Trophoblast cell (in vitro differentiated cells and primary cell): ENCODE measurements at regions not wholly inside any gene's neighbourhood (a gene's known extent, or its start where the extent isn't known, plus 50 kb on each side); places are given as distances from the start of the nearest gene placed in this dataset.

Experiments
- DNase-seq, 2 donors: peaks; one replicate each; pipeline ENCODE4 v3.0.0-alpha.2; 2016
- H2AFZ ChIP-seq: 2 replicates; pipeline ENCODE4 v1.6.1; 2013; ENCODE audit warnings: low read length, moderate library complexity, mild to moderate bottlenecking; ENCODE audit not compliant: insufficient read depth, poor library complexity
- H2AK5ac ChIP-seq: 2 replicates; pipeline ENCODE4 v1.6.1; 2013; ENCODE audit warnings: mild to moderate bottlenecking, low read length
- H2BK120ac ChIP-seq: 2 replicates; pipeline ENCODE4 v1.6.1; 2013; ENCODE audit warnings: low read length, mild to moderate bottlenecking, moderate library complexity; ENCODE audit not compliant: insufficient read depth, poor library complexity
- H2BK12ac ChIP-seq: 2 replicates; pipeline ENCODE4 v1.6.1; 2013; ENCODE audit warnings: mild to moderate bottlenecking, low read length, moderate library complexity
- H2BK5ac ChIP-seq: 2 replicates; pipeline ENCODE4 v1.6.1; 2013; ENCODE audit warnings: low read length, low read depth, moderate library complexity, mild to moderate bottlenecking; ENCODE audit not compliant: poor library complexity
- H3K14ac ChIP-seq: 2 replicates; pipeline ENCODE4 v1.6.1; 2013; ENCODE audit warnings: mild to moderate bottlenecking, low read length
- H3K18ac ChIP-seq: 2 replicates; pipeline ENCODE4 v1.6.1; 2013; ENCODE audit warnings: mild to moderate bottlenecking, low read length
- H3K23ac ChIP-seq: 2 replicates; pipeline ENCODE4 v1.6.1; 2013; ENCODE audit warnings: low read length
- H3K27ac ChIP-seq: 2 replicates; pipeline ENCODE4 v1.5.1; 2013; ENCODE audit warnings: low read depth, mild to moderate bottlenecking, inconsistent platforms, low read length, moderate library complexity
- H3K27me3 ChIP-seq: 2 replicates; pipeline ENCODE4 v1.6.1; 2013; ENCODE audit warnings: inconsistent platforms, mild to moderate bottlenecking, low read length, moderate library complexity; ENCODE audit not compliant: insufficient read depth
- H3K36me3 ChIP-seq, 2 experiments: 1 replicate in 1 of 2; 2 replicates in 1 of 2; pipeline ENCODE4 v1.6.1; 2013; ENCODE audit warnings: low read length in 2 of 2, mild to moderate bottlenecking in 2 of 2, moderate library complexity in 1 of 2; ENCODE audit not compliant: insufficient read depth in 2 of 2, control insufficient read depth in 1 of 2
- H3K4ac ChIP-seq: 2 replicates; pipeline ENCODE4 v1.6.1; 2013; ENCODE audit warnings: low read depth, mild to moderate bottlenecking, low read length, moderate library complexity
- H3K4me1 ChIP-seq, 2 experiments: 1 replicate in 1 of 2; 2 replicates in 1 of 2; pipeline ENCODE4 v1.6.1; 2013; ENCODE audit warnings: low read length in 2 of 2, mild to moderate bottlenecking in 2 of 2, moderate library complexity in 1 of 2; ENCODE audit not compliant: insufficient read depth in 2 of 2, control insufficient read depth in 1 of 2
- H3K4me2 ChIP-seq: 2 replicates; pipeline ENCODE4 v1.6.1; 2013; ENCODE audit warnings: inconsistent platforms, mild to moderate bottlenecking, low read length, moderate library complexity
- H3K4me3 ChIP-seq: 2 replicates; pipeline ENCODE4 v1.5.1; 2013; ENCODE audit warnings: mild to moderate bottlenecking, low read depth, low read length, inconsistent platforms
- H3K79me1 ChIP-seq: one replicate; pipeline ENCODE4 v1.6.1; 2013; ENCODE audit warnings: low read length
- H3K79me2 ChIP-seq: 2 replicates; pipeline ENCODE4 v1.6.1; 2013; ENCODE audit warnings: low read length, mild to moderate bottlenecking; ENCODE audit not compliant: control insufficient read depth, insufficient read depth, poor library complexity
- H3K9ac ChIP-seq: 2 replicates; pipeline ENCODE4 v1.6.1; 2013; ENCODE audit warnings: mild to moderate bottlenecking, low read length
- H3K9me3 ChIP-seq: 2 replicates; pipeline ENCODE4 v1.6.1; 2013; ENCODE audit warnings: low read depth, mild to moderate bottlenecking, control low read depth, inconsistent platforms, low read length; ENCODE audit not compliant: insufficient read depth
- H4K12ac ChIP-seq: 2 replicates; pipeline ENCODE4 v1.6.1; 2013; ENCODE audit warnings: low read depth, mild to moderate bottlenecking, low read length, moderate library complexity
- H4K8ac ChIP-seq: 2 replicates; pipeline ENCODE4 v1.6.1; 2013; ENCODE audit warnings: low read depth, mild to moderate bottlenecking, low read length, moderate library complexity
- H4K91ac ChIP-seq: one replicate; pipeline ENCODE4 v1.6.1; 2013; ENCODE audit warnings: low read depth, mild to moderate bottlenecking, low read length, moderate library complexity
- WGBS: extraction: QIAGEN DNeasy Blood & Tissue Kit; methylation state at CpG from one replicate; pipeline ENCODE4 v1.1.7; 2013; ENCODE audit warnings: missing lambda C conversion rate; ENCODE audit not compliant: insufficient read length, insufficient coverage; ENCODE audit errors: extremely low coverage; 5-methylcytosine and 5-hydroxymethylcytosine counted together

- peaks cover 16% of the 10 kb centered on the region for H3K9me3 ChIP-seq
- no peak overlapping the region for H2BK120ac ChIP-seq
- H2AFZ ChIP-seq = no peak overlapping the region
- H3K4ac ChIP-seq = no peak overlapping the region
- no peak for DNase-seq
- H3K9ac ChIP-seq = no peak overlapping the region
- H3K27ac ChIP-seq = no peak overlapping the region
- H3K36me3 ChIP-seq = no peaks in the 10 kb centered on the region
- H4K8ac ChIP-seq = no peak overlapping the region
- no peaks in the 10 kb centered on the region for H3K79me1 ChIP-seq
- no peak overlapping the region for H3K14ac ChIP-seq
- H3K18ac ChIP-seq = no peak overlapping the region
- peaks cover 31% of the 10 kb centered on the region for H3K27me3 ChIP-seq
- H3K79me2 ChIP-seq = no peaks in the 10 kb centered on the region
- H3K4me3 ChIP-seq = no peak overlapping the region
- H3K4me1 ChIP-seq = peaks cover 3 to 6% of the 10 kb centered on the region in 2 experiments
- no peak overlapping the region for H4K91ac ChIP-seq
- WGBS = no CpG with 5 or more reads among the region's 3 CpGs
- H3K23ac ChIP-seq = no peak overlapping the region
- H2BK12ac ChIP-seq = no peak overlapping the region
- H4K12ac ChIP-seq = no peak overlapping the region
- H2AK5ac ChIP-seq = no peak overlapping the region
- H3K4me2 ChIP-seq = no peak overlapping the region
- H2BK5ac ChIP-seq = no peak overlapping the region
Measured at GRCh38 chr15:31481142-31481541, 154.5 kb downstream of the KLF13 start.

- Histone ChIP-seq H4K8ac (no peak overlapping the region), H2BK5ac (no peak overlapping the region), H3K27ac (no peak overlapping the region), H2AFZ (no peak overlapping the region), H3K23ac (no peak overlapping the region), H3K79me1 (no peaks in the 10 kb centered on the region), H3K9ac (no peak overlapping the region), H2BK120ac (no peak overlapping the region), H2BK12ac (no peak overlapping the region), H3K4me3 (no peak overlapping the region), H3K14ac (no peak overlapping the region), H3K4me2 (no peak overlapping the region), H3K36me3 (no peaks in the 10 kb centered on the region), H3K79me2 (no peaks in the 10 kb centered on the region), H3K27me3 (peaks cover 31% of the 10 kb centered on the region), H4K12ac (no peak overlapping the region), H3K4ac (no peak overlapping the region), H3K18ac (no peak overlapping the region), H4K91ac (no peak overlapping the region), H3K9me3 (peaks cover 16% of the 10 kb centered on the region), H3K4me1 (peaks cover 3 to 6% of the 10 kb centered on the region in 2 experiments), H2AK5ac (no peak overlapping the region)
- WGBS = no CpG with 5 or more reads among the region's 38 CpGs
- no peak for DNase-seq
Measured at GRCh38 chr15:31482122-31482922, 155.7 kb downstream of the KLF13 start.

GRCh38 chr15:31483053-31483985 lies 156.7 kb downstream of the KLF13 start:
- no peak overlapping the region for H3K9ac ChIP-seq
- H3K27me3 ChIP-seq = peaks cover 31% of the 10 kb centered on the region
- no peak overlapping the region for H4K12ac ChIP-seq
- no peak overlapping the region for H3K4ac ChIP-seq
- no peak overlapping the region for H3K27ac ChIP-seq
- H2BK5ac ChIP-seq = no peak overlapping the region
- H2BK120ac ChIP-seq = no peak overlapping the region
- H3K4me2 ChIP-seq = peak overlapping the region; percentile 68
- H2AFZ ChIP-seq = no peak overlapping the region
- no peaks in the 10 kb centered on the region for H3K79me1 ChIP-seq
- H3K79me2 ChIP-seq = no peaks in the 10 kb centered on the region
- H4K8ac ChIP-seq = no peak overlapping the region
- H3K36me3 ChIP-seq = no peaks in the 10 kb centered on the region
- H3K9me3 ChIP-seq = peaks cover 16% of the 10 kb centered on the region
- DNase-seq = peak in 1 of 2 donors; percentile 16
- H3K18ac ChIP-seq = no peak overlapping the region
- H4K91ac ChIP-seq = no peak overlapping the region
- no peak overlapping the region for H2AK5ac ChIP-seq
- peak overlapping the region; percentile 44 for H3K4me3 ChIP-seq
- H2BK12ac ChIP-seq = no peak overlapping the region
- H3K4me1 ChIP-seq = peaks cover 4 to 6% of the 10 kb centered on the region in 2 experiments
- no CpG with 5 or more reads among the region's 147 CpGs for WGBS
- H3K14ac ChIP-seq = no peak overlapping the region
- H3K23ac ChIP-seq = no peak overlapping the region

- Histone ChIP-seq H3K9me3 (peaks cover 16% of the 10 kb centered on the region), H2BK5ac (no peak overlapping the region), H3K4ac (no peak overlapping the region), H2AFZ (no peak overlapping the region), H4K12ac (no peak overlapping the region), H3K14ac (no peak overlapping the region), H3K79me1 (no peaks in the 10 kb centered on the region), H2BK120ac (no peak overlapping the region), H3K23ac (no peak overlapping the region), H4K91ac (no peak overlapping the region), H3K4me2 (peak overlapping the region; percentile 68), H3K4me1 (peaks cover 5 to 8% of the 10 kb centered on the region in 2 experiments), H4K8ac (no peak overlapping the region), H3K9ac (no peak overlapping the region), H3K27me3 (peaks cover 31% of the 10 kb centered on the region), H3K27ac (no peak overlapping the region), H3K79me2 (no peaks in the 10 kb centered on the region), H2BK12ac (no peak overlapping the region), H2AK5ac (no peak overlapping the region), H3K4me3 (no peak overlapping the region), H3K36me3 (no peaks in the 10 kb centered on the region), H3K18ac (no peak overlapping the region)
- no CpG with 5 or more reads among the region's 100 CpGs for WGBS
- no peak for DNase-seq
Measured at GRCh38 chr15:31483986-31484951, 157.6 kb downstream of the KLF13 start.
